Stimulated activated CD8-positive, alpha-beta memory T cell treated with anti-CD3 and anti-CD28 coated beads, Interleukin-15, amount 100 ng/mL, for 48 hours (primary cell): ENCODE measurements at regions not wholly inside any gene's neighbourhood (a gene's known extent, or its start where the extent isn't known, plus 50 kb on each side); places are given as distances from the start of the nearest gene placed in this dataset.

ENCODE experiments used
- DNase-seq, 2 donors: peaks; one replicate each; pipeline ENCODE4 v3.0.0-alpha.2; 2020; ENCODE audit warnings: low read depth in 2 of 2

- DNase-seq, result peak in 1 of 2 donors; percentile 25
These were observed 315.2 kb downstream of the UACA start for GRCh38 chr15:70447928-70448698.

GRCh38 chr15:70447521-70447920, 315.8 kb downstream of the UACA start:
- DNase-seq, result no peak

- DNase-seq, result no peak
These were observed 316.3 kb downstream of the UACA start for GRCh38 chr15:70447081-70447480.

- no peak for DNase-seq
These were observed 319.7 kb downstream of the UACA start for GRCh38 chr15:70443486-70444273.

GRCh38 chr15:70442616-70443321, 320.6 kb downstream of the UACA start:
- DNase-seq, result no peak

- DNase-seq, result no peak
These were observed 321.1 kb downstream of the UACA start for GRCh38 chr15:70442211-70442610.

GRCh38 chr15:70440416-70441138, 322.8 kb downstream of the UACA start:
- DNase-seq, result no peak

- no peak for DNase-seq
These were observed 323.5 kb downstream of the UACA start for GRCh38 chr15:70439880-70440279.

- no peak for DNase-seq
These were observed 324.0 kb downstream of the UACA start for GRCh38 chr15:70439304-70439877.

- no peak for DNase-seq
These were observed 324.6 kb downstream of the UACA start for GRCh38 chr15:70438776-70439175.

- DNase-seq, result no peak
These were observed 325.4 kb downstream of the UACA start for GRCh38 chr15:70437882-70438451.

GRCh38 chr15:70437089-70437488, 326.3 kb downstream of the UACA start:
- DNase-seq, result no peak

- no peak for DNase-seq
These were observed 326.9 kb downstream of the UACA start for GRCh38 chr15:70436428-70436827.

- no peak for DNase-seq
These were observed 327.5 kb downstream of the UACA start for GRCh38 chr15:70435872-70436271.

GRCh38 chr15:70435369-70435768, 328.0 kb downstream of the UACA start:
- no peak for DNase-seq

GRCh38 chr15:70433586-70434324, 329.6 kb downstream of the UACA start:
- no peak for DNase-seq

GRCh38 chr15:70432924-70433495, 330.3 kb downstream of the UACA start:
- DNase-seq, result no peak

GRCh38 chr15:70431854-70432253, 331.5 kb downstream of the UACA start:
- DNase-seq, result no peak

- no peak for DNase-seq
These were observed 332.4 kb upstream of the TLE3 start for GRCh38 chr15:70430069-70430468.
